Panc1 (cell line): ENCODE measurements at regions not wholly inside any gene's neighbourhood (a gene's known extent, or its start where the extent isn't known, plus 50 kb on each side); places are given as distances from the start of the nearest gene placed in this dataset.

ENCODE experiments used
- ATAC-seq: fragments of 200-7000 bp; cut with Tn5 transposase; 2 replicates; pipeline ENCODE4 v1.9.1; 2020; ENCODE audit warnings: mild to moderate bottlenecking, moderate library complexity
- BruUV-seq: library from RNA; stranded (reverse); fragments of 400-500 nt; replicated peaks from 2 replicates; lab custom pipeline; 2021; lab: Mats Ljungman, UMichigan
- CTCF ChIA-PET: fragments of 300-600 bp; sonication (Branson Sonifier 250); formaldehyde crosslinking; loops from one replicate; lab custom pipeline; 2022; ENCODE audit warnings: antibody characterized with exemption; lab: Charles Lee
- POLR2A ChIA-PET: fragments of 300-600 bp; sonication (Branson Sonifier 250); formaldehyde crosslinking; loops from one replicate; lab custom pipeline; 2022; ENCODE audit warnings: antibody characterized with exemption; lab: Charles Lee
- DNase-seq: peaks from one replicate; pipeline ENCODE4 v3.0.0-alpha.2; 2010; ENCODE audit warnings: low read depth, low spot score
- H3K27ac ChIP-seq: 2 replicates; pipeline ENCODE4 v1.5.1; 2011; ENCODE audit warnings: mild to moderate bottlenecking, low read length, inconsistent platforms
- H3K27me3 ChIP-seq: fragments of 200-500 bp; sonication (Bioruptor generic); 2 replicates; pipeline ENCODE4 v1.6.0; 2014; ENCODE audit warnings: low read length, inconsistent platforms; ENCODE audit not compliant: control insufficient read depth, insufficient read depth
- H3K36me3 ChIP-seq: fragments of 200-500 bp; sonication (Bioruptor generic); 2 replicates; pipeline ENCODE4 v1.5.1; 2014; ENCODE audit warnings: inconsistent platforms, mild to moderate bottlenecking, low read length, moderate library complexity; ENCODE audit not compliant: control insufficient read depth, insufficient read depth
- H3K4me1 ChIP-seq: 2 replicates; pipeline ENCODE4 v1.5.1; 2011; ENCODE audit warnings: inconsistent platforms, mild to moderate bottlenecking, low read length, moderate library complexity; ENCODE audit not compliant: control insufficient read depth, insufficient read depth
- H3K4me3 ChIP-seq, 2 experiments: 2 replicates each; pipeline ENCODE4 v1.5.1; 2011 to 2012; ENCODE audit warnings: low read depth in 2 of 2, low read length in 2 of 2, mild to moderate bottlenecking in 2 of 2, inconsistent platforms in 1 of 2, moderate library complexity in 1 of 2
- H3K9me3 ChIP-seq: fragments of 200-500 bp; sonication (Bioruptor generic); 2 replicates; pipeline ENCODE4 v1.5.1; 2014; ENCODE audit warnings: low read depth, mild to moderate bottlenecking, inconsistent platforms, low read length, moderate library complexity; ENCODE audit not compliant: control insufficient read depth, insufficient read depth
- POLR2AphosphoS5 ChIP-seq: IDR thresholded peaks from 2 replicates; pipeline ENCODE4 v1.6.1; 2012; ENCODE audit warnings: mild to moderate bottlenecking, low read depth, low read length, moderate library complexity
- SIN3A ChIP-seq: IDR thresholded peaks from 2 replicates; pipeline ENCODE4 v1.6.1; 2012; ENCODE audit warnings: low read depth, mild to moderate bottlenecking, low read length, moderate library complexity, borderline replicate concordance; ENCODE audit not compliant: insufficient read depth
- TCF7L2 ChIP-seq: IDR thresholded peaks from 2 replicates; pipeline ENCODE4 v1.6.1; 2011; ENCODE audit warnings: mild to moderate bottlenecking, low read depth, low read length, inconsistent platforms
- in situ Hi-C: cut with HindIII; loops from 2 replicates; pipeline ENCODE4 v1.10.0; 2016; ENCODE audit warnings: low sequenced_read_pairs, low pct_unique_long_range_greater_than_20kb
- intact Hi-C: fragments of 100-400 bp; cut with micrococcal nuclease; formaldehyde crosslinking; loops from one replicate; pipeline ENCODE4 v1.10.0; 2022; ENCODE audit not compliant: unreplicated experiment
- TF ChIP-seq, protein P1 (sequence below): fragments of 450-650 bp; IDR thresholded peaks from 2 replicates; pipeline ENCODE4 v1.5.1; 2017; ENCODE audit warnings: mild to moderate bottlenecking
- TF ChIP-seq, protein P2 (sequence below), 2 experiments: IDR thresholded peaks; 2 replicates each; pipeline ENCODE4 v1.6.1; 2011 to 2012; ENCODE audit warnings: low read depth in 2 of 2, control low read depth in 1 of 2, low read length in 1 of 2, mild to moderate bottlenecking in 1 of 2, moderate library complexity in 1 of 2; ENCODE audit not compliant: insufficient read depth in 1 of 2

GRCh38 chr4:170272959-170273358 is 183.2 kb upstream of the AADAT start:
- H3K4me3 ChIP-seq: no peak overlapping the region
- CTCF ChIA-PET: no interaction called here
- H3K9me3 ChIP-seq: no peaks in the 10 kb centered on the region
- no peaks in the 10 kb centered on the region for H3K27me3 ChIP-seq
- in situ Hi-C loops (no loop called here), intact Hi-C loops (no loop called here)
- ATAC-seq: no peak
- TF ChIP-seq, protein P1, sequence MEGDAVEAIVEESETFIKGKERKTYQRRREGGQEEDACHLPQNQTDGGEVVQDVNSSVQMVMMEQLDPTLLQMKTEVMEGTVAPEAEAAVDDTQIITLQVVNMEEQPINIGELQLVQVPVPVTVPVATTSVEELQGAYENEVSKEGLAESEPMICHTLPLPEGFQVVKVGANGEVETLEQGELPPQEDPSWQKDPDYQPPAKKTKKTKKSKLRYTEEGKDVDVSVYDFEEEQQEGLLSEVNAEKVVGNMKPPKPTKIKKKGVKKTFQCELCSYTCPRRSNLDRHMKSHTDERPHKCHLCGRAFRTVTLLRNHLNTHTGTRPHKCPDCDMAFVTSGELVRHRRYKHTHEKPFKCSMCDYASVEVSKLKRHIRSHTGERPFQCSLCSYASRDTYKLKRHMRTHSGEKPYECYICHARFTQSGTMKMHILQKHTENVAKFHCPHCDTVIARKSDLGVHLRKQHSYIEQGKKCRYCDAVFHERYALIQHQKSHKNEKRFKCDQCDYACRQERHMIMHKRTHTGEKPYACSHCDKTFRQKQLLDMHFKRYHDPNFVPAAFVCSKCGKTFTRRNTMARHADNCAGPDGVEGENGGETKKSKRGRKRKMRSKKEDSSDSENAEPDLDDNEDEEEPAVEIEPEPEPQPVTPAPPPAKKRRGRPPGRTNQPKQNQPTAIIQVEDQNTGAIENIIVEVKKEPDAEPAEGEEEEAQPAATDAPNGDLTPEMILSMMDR: no peak
- TF ChIP-seq, protein P2, sequence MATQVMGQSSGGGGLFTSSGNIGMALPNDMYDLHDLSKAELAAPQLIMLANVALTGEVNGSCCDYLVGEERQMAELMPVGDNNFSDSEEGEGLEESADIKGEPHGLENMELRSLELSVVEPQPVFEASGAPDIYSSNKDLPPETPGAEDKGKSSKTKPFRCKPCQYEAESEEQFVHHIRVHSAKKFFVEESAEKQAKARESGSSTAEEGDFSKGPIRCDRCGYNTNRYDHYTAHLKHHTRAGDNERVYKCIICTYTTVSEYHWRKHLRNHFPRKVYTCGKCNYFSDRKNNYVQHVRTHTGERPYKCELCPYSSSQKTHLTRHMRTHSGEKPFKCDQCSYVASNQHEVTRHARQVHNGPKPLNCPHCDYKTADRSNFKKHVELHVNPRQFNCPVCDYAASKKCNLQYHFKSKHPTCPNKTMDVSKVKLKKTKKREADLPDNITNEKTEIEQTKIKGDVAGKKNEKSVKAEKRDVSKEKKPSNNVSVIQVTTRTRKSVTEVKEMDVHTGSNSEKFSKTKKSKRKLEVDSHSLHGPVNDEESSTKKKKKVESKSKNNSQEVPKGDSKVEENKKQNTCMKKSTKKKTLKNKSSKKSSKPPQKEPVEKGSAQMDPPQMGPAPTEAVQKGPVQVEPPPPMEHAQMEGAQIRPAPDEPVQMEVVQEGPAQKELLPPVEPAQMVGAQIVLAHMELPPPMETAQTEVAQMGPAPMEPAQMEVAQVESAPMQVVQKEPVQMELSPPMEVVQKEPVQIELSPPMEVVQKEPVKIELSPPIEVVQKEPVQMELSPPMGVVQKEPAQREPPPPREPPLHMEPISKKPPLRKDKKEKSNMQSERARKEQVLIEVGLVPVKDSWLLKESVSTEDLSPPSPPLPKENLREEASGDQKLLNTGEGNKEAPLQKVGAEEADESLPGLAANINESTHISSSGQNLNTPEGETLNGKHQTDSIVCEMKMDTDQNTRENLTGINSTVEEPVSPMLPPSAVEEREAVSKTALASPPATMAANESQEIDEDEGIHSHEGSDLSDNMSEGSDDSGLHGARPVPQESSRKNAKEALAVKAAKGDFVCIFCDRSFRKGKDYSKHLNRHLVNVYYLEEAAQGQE (IDR thresholded peaks at IDR 0.05; ENCODE audit: insufficient read depth in 1 of 2, low read depth in 2 of 2, low read length in 1 of 2): no peak
- no peak for TF ChIP-seq TCF7L2
- TF ChIP-seq POLR2AphosphoS5: no peak
- TF ChIP-seq SIN3A: no peak
- no peak overlapping the region for H3K27ac ChIP-seq
- H3K36me3 ChIP-seq: no peaks in the 10 kb centered on the region
- BruUV-seq: no TSS peak
- DNase-seq: no peak
- POLR2A ChIA-PET: no interaction called here
- no peaks in the 10 kb centered on the region for H3K4me1 ChIP-seq

- DNase-seq (no peak), ATAC-seq (no peak)
- POLR2A ChIA-PET: no interaction called here
- in situ Hi-C loops: no loop called here
- Histone ChIP-seq H3K27ac (no peak overlapping the region), H3K36me3 (no peaks in the 10 kb centered on the region), H3K4me1 (no peaks in the 10 kb centered on the region), H3K4me3 (no peak overlapping the region), H3K27me3 (no peaks in the 10 kb centered on the region), H3K9me3 (no peaks in the 10 kb centered on the region)
- no peak for TF ChIP-seq TCF7L2
- TF ChIP-seq, protein P2 (IDR thresholded peaks at IDR 0.05; ENCODE audit: insufficient read depth in 1 of 2, low read depth in 2 of 2, low read length in 1 of 2): no peak
- TF ChIP-seq SIN3A: no peak
- TF ChIP-seq, protein P1: no peak
- TF ChIP-seq POLR2AphosphoS5: no peak
- BruUV-seq: no TSS peak
- intact Hi-C loops: no loop called here
- CTCF ChIA-PET: no interaction called here
These were observed 182.0 kb upstream of the AADAT start for GRCh38 chr4:170271723-170272122.
